K562 (cell line): ENCODE measurements at regions not wholly inside any gene's neighbourhood (a gene's known extent, or its start where the extent isn't known, plus 50 kb on each side); places are given as distances from the start of the nearest gene placed in this dataset.

ENCODE experiments used
- ATAC-seq: fragments of 200-7000 bp; cut with Tn5 transposase; 3 replicates; pipeline ENCODE4 v1.9.1; 2020; ENCODE audit warnings: moderate library complexity
- BruUV-seq: library from RNA; stranded (reverse); fragments of 400-500 nt; replicated peaks from 2 replicates; lab custom pipeline; 2021; lab: Mats Ljungman, UMichigan
- CTCF ChIA-PET: fragments of 300-600 bp; formaldehyde crosslinking; extraction: SDS; loops from one replicate; lab custom pipeline; 2021; ENCODE audit warnings: low intra/inter-chr PET ratio; lab: Yijun Ruan, JAX
- POLR2A ChIA-PET: fragments of 300-600, 350-650 bp; sonication (Branson Sonifier 250); formaldehyde crosslinking; extraction: SDS; loops from one replicate; lab custom pipeline; 2021; ENCODE audit warnings: antibody characterized with exemption, inconsistent platforms; lab: Yijun Ruan, JAX
- DNase-seq, 4 experiments: peaks; one replicate each; pipeline versions ENCODE4 v3.0.0 to v3.0.0-alpha.2; 2011 to 2018; ENCODE audit warnings: low spot score in 3 of 4, mixed read lengths in 3 of 4; ENCODE audit errors: extremely low read depth in 1 of 4
- FAIRE-seq: peaks from 2 replicates; lab custom pipeline; 2011; peaks lifted over from hg19 to GRCh38; lab: Jason Lieb, UNC
- H2AFZ ChIP-seq: 2 replicates; pipeline ENCODE4 v1.6.0; 2011; ENCODE audit warnings: low read depth, low read length, control low read depth, inconsistent platforms
- H3K27ac ChIP-seq: fragments of 200-600 bp; 3 replicates; pipeline ENCODE4 v1.8.0; 2011; ENCODE audit warnings: low read depth, mild to moderate bottlenecking, control low read depth, inconsistent platforms, low read length, moderate library complexity, mixed read lengths; ENCODE audit errors: extremely low read depth
- H3K27me3 ChIP-seq, 2 experiments: fragments of 300-600 bp in 1 of 2; 2 replicates in 1 of 2; 3 replicates in 1 of 2; pipeline versions ENCODE4 v1.6.0 to v1.8.0; 2011; ENCODE audit warnings: inconsistent platforms in 2 of 2, low read length in 2 of 2, mild to moderate bottlenecking in 1 of 2, mixed read lengths in 1 of 2, moderate library complexity in 1 of 2; ENCODE audit not compliant: control insufficient read depth in 2 of 2, insufficient read depth in 2 of 2
- H3K36me3 ChIP-seq: fragments of 300-600 bp; 3 replicates; pipeline ENCODE4 v1.8.0; 2011; ENCODE audit warnings: mild to moderate bottlenecking, low read length, inconsistent platforms; ENCODE audit not compliant: control insufficient read depth, insufficient read depth
- H3K4me1 ChIP-seq, 2 experiments: fragments of 200-600 bp in 1 of 2; replicated peaks in 1 of 2; 2 replicates in 1 of 2; 3 replicates in 1 of 2; pipeline versions ENCODE4 v1.5.1 to v1.8.0; 2011; ENCODE audit warnings: inconsistent platforms in 2 of 2, low read length in 2 of 2, mild to moderate bottlenecking in 1 of 2, mixed read lengths in 1 of 2, moderate library complexity in 1 of 2; ENCODE audit not compliant: control insufficient read depth in 2 of 2, insufficient read depth in 2 of 2
- H3K4me2 ChIP-seq: 2 replicates; pipeline ENCODE4 v1.6.1; 2011; ENCODE audit warnings: low read length, control low read depth, inconsistent platforms, mixed read lengths; ENCODE audit not compliant: insufficient read depth
- H3K4me3 ChIP-seq: fragments of 200-600 bp; sonication (generic), shearing (Covaris generic); 2 replicates; pipeline ENCODE4 v1.5.1; 2016; ENCODE audit warnings: control low read depth, inconsistent platforms
- H3K79me2 ChIP-seq: fragments of 200-600 bp; 3 replicates; pipeline ENCODE4 v1.8.0; 2011; ENCODE audit warnings: low read length, inconsistent platforms; ENCODE audit not compliant: control insufficient read depth, insufficient read depth
- H3K9ac ChIP-seq, 2 experiments: 2 replicates each; pipeline versions ENCODE4 v1.6.0 to v1.6.1; 2011; ENCODE audit warnings: low read depth in 2 of 2, low read length in 2 of 2, control low read depth in 1 of 2, inconsistent platforms in 1 of 2, mild to moderate bottlenecking in 1 of 2, mixed read lengths in 1 of 2; ENCODE audit not compliant: insufficient read depth in 1 of 2
- H3K9me1 ChIP-seq: one replicate; pipeline ENCODE4 v1.6.0; 2011; ENCODE audit warnings: inconsistent platforms, mild to moderate bottlenecking, low read length, moderate library complexity; ENCODE audit not compliant: control insufficient read depth, insufficient read depth
- H3K9me3 ChIP-seq: replicated peaks from 2 replicates; pipeline ENCODE4 v1.5.1; 2011; ENCODE audit warnings: low read depth, low read length, inconsistent platforms; ENCODE audit not compliant: control insufficient read depth, insufficient read depth
- H4K20me1 ChIP-seq: replicated peaks from 2 replicates; pipeline ENCODE4 v1.6.1; 2011; ENCODE audit warnings: low read length, inconsistent platforms, mixed read lengths; ENCODE audit not compliant: control insufficient read depth, insufficient read depth
- ERF ChIP-seq: fragments of 450-650 bp; formaldehyde crosslinking; IDR thresholded peaks from 2 replicates; pipeline ENCODE4 v1.4.0; 2020; ENCODE audit warnings: mild to moderate bottlenecking, mixed read lengths
- IRF2 ChIP-seq: sonication (generic); formaldehyde crosslinking; IDR thresholded peaks from 2 replicates; pipeline ENCODE4 v1.8.1; 2022; ENCODE audit warnings: mild to moderate bottlenecking, missing genetic modification reagents
- MAZ ChIP-seq, 2 experiments: fragments of 450-650 bp in 1 of 2; sonication (generic) in 1 of 2; formaldehyde crosslinking; IDR thresholded peaks in 1 of 2; conservative IDR thresholded peaks in 1 of 2; 2 replicates each; pipeline versions ENCODE4 v1.4.0 to v1.5.0; 2020; ENCODE audit warnings: mild to moderate bottlenecking in 1 of 2, missing genetic modification reagents in 1 of 2
- PRMT5 ChIP-seq: sonication (generic); formaldehyde crosslinking; IDR thresholded peaks from 2 replicates; pipeline ENCODE4 v1.5.0; 2020; ENCODE audit warnings: missing genetic modification reagents
- RBM17 ChIP-seq: fragments of 200-400 bp; formaldehyde crosslinking; IDR thresholded peaks from 2 replicates; pipeline ENCODE4 v1.6.1; 2017; ENCODE audit warnings: low read depth, mild to moderate bottlenecking, low read length, borderline replicate concordance
- SMARCB1 ChIP-seq: IDR thresholded peaks from 2 replicates; pipeline ENCODE4 v1.6.1; 2011; ENCODE audit warnings: improper control_type of control experiment, low read depth; ENCODE audit not compliant: insufficient read length
- SMC3 ChIP-seq: conservative IDR thresholded peaks from 2 replicates; pipeline ENCODE4 v1.6.1; 2011; ENCODE audit warnings: low read depth, low read length, improper control_type of control experiment; ENCODE audit not compliant: insufficient read depth
- ZKSCAN3 ChIP-seq: fragments of 250-450 bp; sonication (Bioruptor Pico); IDR thresholded peaks from 2 replicates; pipeline ENCODE4 v1.4.0; 2020
- ZNF175 ChIP-seq: fragments of 200-800 bp; sonication (Bioruptor generic); IDR thresholded peaks from 2 replicates; pipeline ENCODE4 v1.6.1; 2016; ENCODE audit warnings: low read depth, mild to moderate bottlenecking, missing genetic modification characterization, missing compliant biosample characterization
- in situ Hi-C: fragments of 300-500 bp; cut with MboI; formaldehyde crosslinking; loops from 4 replicates; pipeline ENCODE4 v1.15.0; 2018; ENCODE audit warnings: inconsistent platforms, mixed read lengths
- intact Hi-C: fragments of 100-400 bp; cut with micrococcal nuclease; formaldehyde crosslinking; loops from 2 replicates; pipeline ENCODE4 v1.14.2; 2022
- TF ChIP-seq, protein P1 (sequence below): fragments of 450-650 bp; IDR thresholded peaks from 2 replicates; pipeline ENCODE4 v1.7.0; 2016; ENCODE audit warnings: borderline replicate concordance
- TF ChIP-seq, protein P2 (sequence below): fragments of 250-450 bp; sonication (Bioruptor Pico); IDR thresholded peaks from 2 replicates; pipeline ENCODE4 v1.4.0; 2020; ENCODE audit warnings: mild to moderate bottlenecking, moderate library complexity
- TF ChIP-seq, protein P3 (sequence below): IDR thresholded peaks from 2 replicates; pipeline ENCODE4 v1.6.1; 2014; ENCODE audit warnings: antibody characterized with exemption

DNA sequence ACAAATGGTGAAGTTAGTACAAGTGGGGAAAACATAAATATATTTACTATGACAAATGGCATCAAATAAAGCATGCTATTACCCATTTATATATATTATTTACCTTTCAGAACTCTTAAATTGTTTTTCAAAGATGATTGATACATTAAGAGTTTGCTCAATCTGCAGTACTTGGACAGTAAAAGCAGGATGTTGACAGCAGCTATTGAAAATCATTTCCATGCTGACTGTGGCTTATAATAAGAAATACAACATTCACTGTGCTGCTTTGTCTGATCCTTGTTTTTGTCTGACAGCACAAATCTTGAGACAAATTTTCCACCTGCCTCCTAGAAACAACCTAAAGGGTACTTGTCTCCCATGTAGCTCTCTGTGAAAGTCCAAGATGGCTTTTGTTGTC is 134.1 kb upstream of the FAT1 start:
- Histone ChIP-seq H2AFZ (no peak overlapping the region), H3K9me1 (no peaks in the 10 kb centered on the region), H3K9me3 (no peaks in the 10 kb centered on the region), H4K20me1 (no peaks in the 10 kb centered on the region), H3K27me3 (no peaks in the 10 kb centered on the region), H3K9ac (no peak overlapping the region), H3K4me3 (no peak overlapping the region), H3K27ac (no peak overlapping the region), H3K36me3 (no peaks in the 10 kb centered on the region), H3K4me1 (no peaks in the 10 kb centered on the region; a peak in 1 of 5 replicates), H3K4me2 (no peak overlapping the region), H3K79me2 (no peaks in the 10 kb centered on the region)
- POLR2A ChIA-PET, result no interaction called here
- BruUV-seq, result no TSS peak
- CTCF ChIA-PET, result no interaction called here
- ATAC-seq, result no peak
- no peak for FAIRE-seq
- in situ Hi-C loops, result no loop called here
- no peak for TF ChIP-seq MAZ (CRISPR knock-in tag; conservative IDR thresholded peaks at IDR 0.05 in 1 of 2, IDR thresholded peaks at IDR 0.05 in 1 of 2)
- no peak for TF ChIP-seq SMARCB1
- TF ChIP-seq ZKSCAN3 (CRISPR knock-in tag), result no peak
- TF ChIP-seq IRF2 (CRISPR knock-in tag), result no peak
- TF ChIP-seq, protein P1, sequence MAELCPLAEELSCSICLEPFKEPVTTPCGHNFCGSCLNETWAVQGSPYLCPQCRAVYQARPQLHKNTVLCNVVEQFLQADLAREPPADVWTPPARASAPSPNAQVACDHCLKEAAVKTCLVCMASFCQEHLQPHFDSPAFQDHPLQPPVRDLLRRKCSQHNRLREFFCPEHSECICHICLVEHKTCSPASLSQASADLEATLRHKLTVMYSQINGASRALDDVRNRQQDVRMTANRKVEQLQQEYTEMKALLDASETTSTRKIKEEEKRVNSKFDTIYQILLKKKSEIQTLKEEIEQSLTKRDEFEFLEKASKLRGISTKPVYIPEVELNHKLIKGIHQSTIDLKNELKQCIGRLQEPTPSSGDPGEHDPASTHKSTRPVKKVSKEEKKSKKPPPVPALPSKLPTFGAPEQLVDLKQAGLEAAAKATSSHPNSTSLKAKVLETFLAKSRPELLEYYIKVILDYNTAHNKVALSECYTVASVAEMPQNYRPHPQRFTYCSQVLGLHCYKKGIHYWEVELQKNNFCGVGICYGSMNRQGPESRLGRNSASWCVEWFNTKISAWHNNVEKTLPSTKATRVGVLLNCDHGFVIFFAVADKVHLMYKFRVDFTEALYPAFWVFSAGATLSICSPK, result no peak
- no peak for TF ChIP-seq RBM17
- no peak for TF ChIP-seq PRMT5 (CRISPR knock-in tag)
- TF ChIP-seq ZNF175, result no peak
- TF ChIP-seq, protein P2, sequence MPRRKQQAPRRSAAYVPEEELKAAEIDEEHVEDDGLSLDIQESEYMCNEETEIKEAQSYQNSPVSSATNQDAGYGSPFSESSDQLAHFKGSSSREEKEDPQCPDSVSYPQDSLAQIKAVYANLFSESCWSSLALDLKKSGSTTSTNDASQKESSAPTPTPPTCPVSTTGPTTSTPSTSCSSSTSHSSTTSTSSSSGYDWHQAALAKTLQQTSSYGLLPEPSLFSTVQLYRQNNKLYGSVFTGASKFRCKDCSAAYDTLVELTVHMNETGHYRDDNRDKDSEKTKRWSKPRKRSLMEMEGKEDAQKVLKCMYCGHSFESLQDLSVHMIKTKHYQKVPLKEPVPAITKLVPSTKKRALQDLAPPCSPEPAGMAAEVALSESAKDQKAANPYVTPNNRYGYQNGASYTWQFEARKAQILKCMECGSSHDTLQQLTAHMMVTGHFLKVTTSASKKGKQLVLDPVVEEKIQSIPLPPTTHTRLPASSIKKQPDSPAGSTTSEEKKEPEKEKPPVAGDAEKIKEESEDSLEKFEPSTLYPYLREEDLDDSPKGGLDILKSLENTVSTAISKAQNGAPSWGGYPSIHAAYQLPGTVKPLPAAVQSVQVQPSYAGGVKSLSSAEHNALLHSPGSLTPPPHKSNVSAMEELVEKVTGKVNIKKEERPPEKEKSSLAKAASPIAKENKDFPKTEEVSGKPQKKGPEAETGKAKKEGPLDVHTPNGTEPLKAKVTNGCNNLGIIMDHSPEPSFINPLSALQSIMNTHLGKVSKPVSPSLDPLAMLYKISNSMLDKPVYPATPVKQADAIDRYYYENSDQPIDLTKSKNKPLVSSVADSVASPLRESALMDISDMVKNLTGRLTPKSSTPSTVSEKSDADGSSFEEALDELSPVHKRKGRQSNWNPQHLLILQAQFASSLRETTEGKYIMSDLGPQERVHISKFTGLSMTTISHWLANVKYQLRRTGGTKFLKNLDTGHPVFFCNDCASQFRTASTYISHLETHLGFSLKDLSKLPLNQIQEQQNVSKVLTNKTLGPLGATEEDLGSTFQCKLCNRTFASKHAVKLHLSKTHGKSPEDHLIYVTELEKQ (CRISPR knock-in tag), result no peak
- TF ChIP-seq, protein P3, sequence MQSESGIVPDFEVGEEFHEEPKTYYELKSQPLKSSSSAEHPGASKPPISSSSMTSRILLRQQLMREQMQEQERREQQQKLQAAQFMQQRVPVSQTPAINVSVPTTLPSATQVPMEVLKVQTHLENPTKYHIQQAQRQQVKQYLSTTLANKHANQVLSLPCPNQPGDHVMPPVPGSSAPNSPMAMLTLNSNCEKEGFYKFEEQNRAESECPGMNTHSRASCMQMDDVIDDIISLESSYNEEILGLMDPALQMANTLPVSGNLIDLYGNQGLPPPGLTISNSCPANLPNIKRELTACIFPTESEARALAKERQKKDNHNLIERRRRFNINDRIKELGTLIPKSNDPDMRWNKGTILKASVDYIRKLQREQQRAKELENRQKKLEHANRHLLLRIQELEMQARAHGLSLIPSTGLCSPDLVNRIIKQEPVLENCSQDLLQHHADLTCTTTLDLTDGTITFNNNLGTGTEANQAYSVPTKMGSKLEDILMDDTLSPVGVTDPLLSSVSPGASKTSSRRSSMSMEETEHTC, result no peak
- TF ChIP-seq SMC3, result no peak
- no peak for TF ChIP-seq ERF (CRISPR knock-in tag)
- intact Hi-C loops, result no loop called here
- no peak for DNase-seq
